ENCODE measurements at regions not wholly inside any gene's neighbourhood (a gene's known extent, or its start where the extent isn't known, plus 50 kb on each side); places are given as distances from the start of the nearest gene placed in this dataset.
"Not testable (repeated sequence)": the region's sequence is repeated elsewhere in the genome, so short reads cannot be mapped to it uniquely, and the experiment has no call there.

DNA sequence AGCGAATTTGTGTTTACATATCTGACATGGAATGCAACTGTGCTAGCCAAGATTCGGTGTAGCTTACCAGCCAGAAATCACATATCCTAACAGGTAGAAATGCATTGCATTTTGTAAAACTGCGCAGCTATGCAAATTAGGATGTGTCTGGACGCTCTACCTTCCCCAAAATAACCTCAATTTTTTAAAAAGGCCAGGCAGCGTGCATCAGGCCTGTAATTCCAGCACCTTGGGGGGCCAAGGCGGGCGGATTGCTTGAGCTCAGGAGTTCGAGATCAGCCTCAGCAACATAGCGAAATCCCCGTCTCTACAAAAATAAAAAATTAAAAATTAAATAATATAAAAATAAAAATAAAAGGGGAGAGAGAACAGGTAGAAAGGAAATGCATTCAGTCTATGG, 305.0 kb downstream of the TYW1 start:
- DNase-seq (ENCODE audit: low spot score) = no peak

DNA sequence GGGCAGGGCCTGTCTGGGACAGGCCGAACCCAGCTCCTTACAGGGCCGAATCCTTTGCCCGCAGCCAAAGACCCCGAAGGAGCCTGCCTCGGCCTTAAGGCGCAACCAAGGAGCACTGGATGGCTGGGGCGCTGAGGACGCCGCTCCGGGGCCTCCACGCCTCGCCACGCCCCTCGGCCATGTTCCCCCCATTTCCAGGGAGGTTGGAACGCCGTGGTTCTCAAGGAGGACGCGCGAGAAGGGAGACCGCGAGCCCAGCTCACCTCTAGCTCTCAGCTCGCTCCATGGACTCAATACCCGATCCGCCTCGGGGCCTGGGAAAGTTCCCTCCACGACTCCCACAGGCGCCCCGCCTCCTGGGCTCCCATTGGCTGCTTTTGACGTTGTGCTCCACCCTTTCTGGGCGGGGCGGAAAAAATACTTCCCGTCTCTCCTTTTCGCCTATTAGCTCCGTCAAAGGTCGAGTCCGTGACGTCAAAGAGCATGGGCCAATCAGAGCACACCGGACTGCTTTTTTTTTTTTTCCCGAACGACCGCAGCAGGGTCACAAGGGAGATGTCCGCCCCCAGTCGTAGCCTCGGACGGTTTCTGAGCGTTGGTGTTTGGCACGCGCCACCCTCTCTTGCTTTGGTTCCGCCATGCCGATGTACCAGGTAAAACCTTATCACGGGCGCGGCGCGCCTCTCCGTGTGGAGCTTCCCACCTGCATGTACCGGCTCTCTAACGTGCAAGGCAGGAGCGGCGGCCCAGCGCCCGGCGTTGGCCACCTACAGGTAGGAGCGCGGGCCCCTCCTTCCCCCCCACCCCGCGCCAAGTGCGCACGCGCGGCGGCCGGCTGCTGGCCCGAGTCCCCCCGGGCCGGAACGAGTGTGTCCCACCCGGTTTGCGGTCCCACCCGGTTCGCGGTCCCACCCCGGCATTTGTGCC, 305.7 kb downstream of the TYW1 start:
- DNase-seq (ENCODE audit: low spot score) = peak; percentile 98

DNA sequence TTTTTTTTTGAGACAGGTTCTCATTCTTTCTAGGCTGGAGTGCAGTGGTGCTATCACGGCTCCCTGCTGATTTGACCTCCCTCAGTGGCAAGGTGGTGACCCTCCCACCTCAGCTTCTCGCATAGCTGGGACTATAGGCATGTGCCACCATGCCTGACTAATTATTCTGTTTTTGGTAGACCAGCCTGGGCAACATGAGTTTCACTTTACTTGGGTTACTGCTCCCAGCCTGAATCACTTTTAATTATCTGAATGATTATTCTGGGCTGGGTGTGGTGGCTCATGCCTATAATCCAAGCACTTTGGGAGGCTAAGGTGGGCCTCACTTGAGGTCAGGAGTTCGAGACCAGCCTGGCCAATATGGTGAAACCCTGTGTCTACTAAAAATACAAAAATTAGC, 308.2 kb downstream of the TYW1 start:
- not testable (repeated sequence) for DNase-seq (ENCODE audit: low spot score)

DNA sequence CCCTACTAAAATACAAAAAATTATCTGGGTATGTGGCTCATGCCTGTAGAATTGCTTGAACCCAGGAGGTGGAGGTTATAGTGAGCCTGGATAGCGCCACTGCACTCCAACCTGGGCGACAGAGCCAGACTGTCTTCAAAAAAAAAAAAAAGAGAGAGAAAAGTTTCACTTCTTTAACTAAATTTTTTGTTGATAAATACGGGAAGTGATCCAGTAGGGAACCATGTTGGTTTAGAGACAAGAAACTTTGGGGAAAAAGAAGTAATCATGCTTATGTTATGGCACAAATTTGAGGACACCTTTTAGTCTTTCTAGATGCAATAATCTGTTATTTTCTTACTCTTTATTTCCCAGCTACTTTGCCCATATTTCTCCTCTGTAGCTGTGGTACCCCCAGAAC, 309.7 kb downstream of the TYW1 start:
- no peak for DNase-seq (ENCODE audit: low spot score)

DNA sequence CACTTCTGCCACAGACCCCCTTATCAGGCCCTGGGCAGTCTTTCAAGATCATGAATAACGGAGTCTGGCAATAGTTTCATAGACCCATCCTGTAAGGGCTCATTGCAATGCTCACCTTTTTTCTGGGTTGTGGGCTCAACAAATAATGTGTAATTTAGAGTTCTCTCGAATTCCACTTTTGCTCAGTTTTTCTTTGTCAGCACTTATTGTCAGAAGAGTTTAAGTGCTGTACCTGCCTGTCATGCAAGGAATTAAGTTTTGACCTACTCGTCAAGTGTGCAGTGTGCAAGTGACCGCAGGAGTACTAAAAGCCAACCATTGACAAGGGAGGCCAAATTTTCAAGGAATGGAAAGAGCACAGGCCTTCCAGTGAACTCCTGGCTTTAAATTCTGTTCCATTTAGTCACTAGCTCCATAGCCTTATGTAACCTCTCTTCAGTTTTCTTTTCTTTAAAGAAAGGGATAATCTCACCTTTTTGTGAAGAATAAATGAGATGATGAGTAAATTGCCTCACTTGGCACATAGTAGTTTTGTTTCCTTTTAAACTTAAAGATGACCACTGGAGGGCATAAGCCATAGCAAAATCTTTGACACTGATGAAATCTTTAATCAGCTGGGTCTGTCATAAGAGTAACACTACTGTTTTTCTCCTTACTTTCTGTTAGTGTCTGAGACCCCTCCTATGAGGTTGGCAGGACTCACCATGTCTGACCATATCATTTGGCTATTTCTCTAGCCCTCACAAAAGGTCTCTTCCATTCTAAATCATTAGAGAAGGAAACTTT, 313.3 kb downstream of the TYW1 start:
- no peak for DNase-seq (ENCODE audit: low spot score)

DNA sequence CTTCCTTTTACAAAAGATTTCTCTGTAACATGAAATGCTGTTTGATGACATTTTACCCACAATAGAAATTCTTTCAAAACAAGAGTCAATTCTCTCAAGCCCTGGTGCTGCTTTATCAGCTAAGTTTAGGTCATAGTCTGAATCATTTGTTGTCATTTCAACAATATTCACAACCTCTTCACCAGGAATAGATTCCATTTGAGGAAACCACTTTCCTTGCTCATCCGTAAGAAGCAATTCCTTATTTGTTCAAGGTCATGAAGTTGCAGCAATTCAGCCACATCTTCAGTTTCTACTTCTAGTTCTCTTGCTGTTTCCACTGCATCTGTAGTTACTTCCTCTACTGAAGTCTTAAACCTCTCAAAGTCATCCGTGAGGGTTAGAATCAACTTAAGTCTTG, 315.3 kb downstream of the TYW1 start:
- no peak for DNase-seq (ENCODE audit: low spot score)

DNA sequence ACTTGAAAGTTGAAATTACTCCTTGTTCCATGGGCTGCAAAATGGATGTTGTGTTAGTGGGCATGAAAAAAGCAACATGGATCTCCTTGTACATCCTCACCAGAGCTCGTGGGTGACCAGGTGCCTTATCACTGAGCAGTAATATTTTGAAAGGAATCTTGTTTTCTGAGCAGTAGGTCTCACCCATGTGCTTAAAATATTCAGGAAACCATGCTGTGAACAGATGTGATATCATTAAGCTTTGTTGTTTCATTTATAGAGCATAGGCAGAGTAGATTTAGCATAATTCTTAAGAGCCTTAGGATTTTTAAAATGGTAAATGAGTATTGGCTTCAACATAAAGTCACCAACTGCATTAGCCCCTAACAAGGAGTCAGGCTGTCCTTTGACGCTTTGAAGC, 316.6 kb downstream of the TYW1 start:
- no peak for DNase-seq (ENCODE audit: low spot score)

DNA sequence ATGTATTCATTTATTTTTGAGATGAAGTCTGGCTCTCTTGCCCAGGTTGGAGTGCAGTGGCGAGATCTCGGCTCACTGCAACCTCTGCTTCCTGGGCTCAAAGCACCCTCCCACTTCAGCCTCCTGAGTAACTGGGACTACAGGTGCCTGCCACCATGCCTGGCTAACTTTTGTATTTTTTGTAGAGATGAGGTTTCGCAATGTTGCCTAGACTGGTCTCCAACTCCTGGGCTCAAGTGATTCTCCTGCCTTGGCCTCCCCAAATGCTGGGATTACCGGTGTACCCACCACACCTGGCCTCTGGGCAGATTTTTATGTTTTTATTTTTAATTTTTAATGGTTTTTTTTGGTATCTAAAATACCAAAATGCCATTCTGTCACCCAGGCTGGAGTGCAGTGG, 320.3 kb downstream of the TYW1 start:
- DNase-seq (ENCODE audit: low spot score) = not testable (repeated sequence)

DNA sequence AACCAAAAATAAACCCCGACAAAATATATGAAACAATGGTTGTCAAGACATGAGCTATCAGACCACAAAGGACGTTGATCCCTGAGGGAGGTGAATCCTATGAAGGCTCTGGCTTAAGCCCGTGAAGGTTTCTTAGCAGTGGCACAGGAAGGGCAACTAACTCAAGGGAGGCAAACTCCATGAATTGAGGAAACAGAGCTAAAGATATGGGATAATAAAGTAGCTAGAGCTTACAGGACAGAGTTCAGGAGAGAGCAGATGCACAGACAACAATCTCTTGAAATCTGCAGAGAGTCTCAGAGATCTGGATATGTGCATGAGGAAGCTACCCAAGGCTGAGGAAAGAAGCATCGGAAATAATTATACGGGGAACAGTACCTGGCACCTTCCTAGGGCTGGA, 331.6 kb downstream of the TYW1 start:
- not testable (repeated sequence) for DNase-seq (ENCODE audit: low spot score)

DNA sequence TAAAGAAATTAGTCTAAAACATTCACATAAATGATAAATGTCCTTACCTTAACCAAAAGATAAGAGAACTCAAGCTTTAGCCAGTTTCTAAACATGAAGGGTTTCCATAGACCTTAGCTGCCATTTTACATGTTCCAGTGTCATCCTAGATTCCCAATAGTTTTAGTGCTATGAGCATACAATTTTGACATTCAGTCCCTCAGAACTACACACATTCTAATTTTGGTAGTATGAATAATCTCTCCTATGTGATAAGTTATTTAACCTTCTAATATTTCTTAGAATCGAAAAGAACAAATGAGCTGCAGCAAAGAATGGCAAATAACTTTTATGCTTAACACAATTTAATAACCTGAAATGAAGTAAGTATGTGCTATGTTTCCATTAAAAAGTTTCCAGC, 338.5 kb downstream of the TYW1 start:
- DNase-seq (ENCODE audit: low spot score) = not testable (repeated sequence)

DNA sequence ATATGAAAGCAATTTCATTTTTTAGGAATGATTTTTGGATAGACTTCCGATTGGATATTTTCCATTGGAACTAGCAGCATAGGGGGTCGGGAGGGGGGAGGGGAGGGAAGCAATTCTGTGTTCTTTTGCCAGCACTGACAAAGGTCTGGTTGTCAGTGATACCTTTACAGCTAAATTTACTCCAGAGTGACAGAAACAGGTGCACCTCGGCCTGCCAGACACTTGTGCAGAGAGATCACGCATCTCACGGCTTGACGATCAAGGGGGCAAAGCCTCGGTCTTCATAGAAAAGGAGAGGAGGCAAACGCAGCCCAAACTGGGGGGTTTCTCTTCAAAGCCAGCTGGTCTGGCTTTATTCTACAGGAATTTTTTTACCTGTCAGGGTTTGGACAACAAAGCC, 339.0 kb downstream of the TYW1 start:
- DNase-seq (ENCODE audit: low spot score) = not testable (repeated sequence)

DNA sequence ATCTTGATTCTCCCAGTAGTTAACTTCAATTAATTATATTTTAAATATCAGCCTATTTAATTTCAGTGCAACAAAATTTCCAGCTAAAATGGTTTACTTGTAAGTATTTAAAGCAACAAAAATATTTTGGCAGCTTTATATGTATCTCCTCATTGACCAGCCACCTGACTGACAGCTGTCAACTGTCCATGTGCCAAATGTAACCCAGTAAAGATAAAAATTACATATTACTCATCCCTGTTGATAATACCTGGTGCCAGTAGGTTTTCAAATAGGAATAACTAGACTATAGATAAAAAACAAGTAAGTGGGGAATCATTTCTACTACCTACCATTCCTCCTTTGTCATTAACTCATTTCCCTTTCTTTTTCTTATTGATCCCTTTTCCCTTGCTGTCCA, 341.9 kb downstream of the TYW1 start:
- not testable (repeated sequence) for DNase-seq (ENCODE audit: low spot score)

DNA sequence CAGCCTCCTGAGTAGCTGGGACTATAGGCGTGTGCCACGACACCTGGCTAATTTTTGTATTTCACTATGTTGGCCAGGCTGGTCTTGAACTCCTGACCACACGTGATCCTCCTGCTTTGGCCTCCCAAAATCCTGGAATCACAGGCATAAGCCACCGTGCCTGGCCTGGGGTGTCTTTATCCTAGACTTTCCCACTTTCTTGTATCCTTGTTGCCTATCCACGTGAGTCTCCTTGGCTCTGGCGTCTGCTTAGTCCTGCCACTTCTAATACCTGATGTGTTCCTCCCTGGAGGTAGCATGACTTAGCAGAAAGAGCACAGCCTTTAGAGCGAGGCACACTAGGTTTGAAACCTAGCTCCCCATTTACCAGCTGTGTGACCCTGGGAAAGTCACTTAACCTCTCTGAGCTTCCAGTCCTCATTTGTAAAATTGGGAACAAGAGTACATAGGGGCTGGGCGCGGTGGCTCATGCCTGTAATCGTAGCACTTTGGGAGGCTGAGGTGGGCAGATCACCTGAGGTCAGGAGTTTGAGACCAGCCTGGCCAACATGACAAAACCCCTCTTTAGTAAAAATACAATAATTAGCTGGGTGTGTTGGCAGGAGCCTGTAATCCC, 344.6 kb downstream of the TYW1 start:
- no peak for DNase-seq (ENCODE audit: low spot score)

DNA sequence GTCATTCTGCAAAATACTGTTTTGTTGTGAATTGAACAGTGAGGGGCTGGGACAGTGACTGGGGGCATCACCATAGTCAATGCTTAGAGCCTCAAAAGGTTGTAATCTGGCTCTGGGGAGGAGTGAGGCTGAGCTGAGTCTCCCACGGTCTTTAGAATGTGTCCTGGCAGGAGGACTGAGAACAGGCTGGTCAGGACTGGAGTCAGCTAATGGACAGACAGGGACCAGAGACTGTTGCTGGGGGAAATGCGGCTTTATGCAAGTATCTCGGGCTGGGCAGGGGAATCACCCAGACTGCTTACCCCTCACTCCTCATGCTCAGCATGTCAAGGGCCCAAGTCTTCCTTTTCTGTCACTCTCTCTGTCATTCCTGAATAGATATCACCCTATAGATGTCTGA, 346.5 kb downstream of the TYW1 start:
- no peak for DNase-seq (ENCODE audit: low spot score)

DNA sequence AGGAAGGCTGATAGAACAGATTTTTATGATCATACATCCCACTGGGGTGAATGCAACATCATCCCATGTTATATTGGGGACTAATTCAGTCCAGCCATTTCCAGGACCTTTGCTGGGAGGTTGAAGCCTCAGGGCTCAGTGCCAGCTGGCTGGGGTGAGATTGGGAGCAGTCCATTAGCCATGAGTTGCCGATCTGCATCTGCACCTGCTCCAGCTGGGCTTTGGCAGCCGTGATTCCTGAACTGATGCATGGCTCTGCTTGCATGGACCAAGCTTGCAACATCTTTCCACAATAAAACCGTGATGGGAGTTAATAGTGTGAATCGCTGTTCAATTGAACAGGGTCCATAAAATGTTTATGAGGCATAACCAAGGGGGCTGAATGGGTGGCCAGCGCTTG, 346.9 kb downstream of the TYW1 start:
- DNase-seq (ENCODE audit: low spot score) = no peak

DNA sequence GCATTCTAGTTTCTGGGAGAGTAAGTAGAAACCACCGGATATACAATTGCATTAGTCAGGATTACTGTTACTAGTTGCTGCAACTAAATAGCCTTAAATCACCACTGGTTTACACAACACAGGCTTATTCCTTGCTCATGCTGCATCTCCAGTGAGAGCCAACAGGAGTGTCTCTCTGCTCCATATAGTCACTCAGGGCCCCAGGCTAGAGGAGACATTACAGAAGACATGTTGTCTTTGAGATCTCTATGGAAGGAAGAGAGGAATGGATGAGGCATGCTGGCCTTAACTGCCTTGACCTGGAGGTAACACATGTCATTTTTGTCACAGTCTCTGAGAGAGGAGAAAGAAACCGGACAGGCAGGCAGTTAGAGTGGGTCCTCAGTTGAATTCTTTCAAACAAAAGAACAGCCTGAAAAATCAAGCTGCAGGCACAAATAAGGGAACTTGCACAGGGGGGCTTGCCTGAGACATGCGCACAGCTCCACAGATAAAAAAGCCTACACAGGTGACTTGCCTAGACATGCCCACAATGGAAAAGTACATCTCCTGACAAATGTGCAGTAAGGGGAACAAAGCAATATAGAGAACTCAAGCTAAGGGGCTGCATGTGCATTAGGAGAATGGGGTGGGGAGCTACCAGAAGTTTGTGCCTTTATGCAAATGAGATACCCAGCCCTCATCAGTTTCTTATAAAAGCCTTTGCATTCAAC, 348.0 kb downstream of the TYW1 start:
- DNase-seq (ENCODE audit: low spot score) = no peak

DNA sequence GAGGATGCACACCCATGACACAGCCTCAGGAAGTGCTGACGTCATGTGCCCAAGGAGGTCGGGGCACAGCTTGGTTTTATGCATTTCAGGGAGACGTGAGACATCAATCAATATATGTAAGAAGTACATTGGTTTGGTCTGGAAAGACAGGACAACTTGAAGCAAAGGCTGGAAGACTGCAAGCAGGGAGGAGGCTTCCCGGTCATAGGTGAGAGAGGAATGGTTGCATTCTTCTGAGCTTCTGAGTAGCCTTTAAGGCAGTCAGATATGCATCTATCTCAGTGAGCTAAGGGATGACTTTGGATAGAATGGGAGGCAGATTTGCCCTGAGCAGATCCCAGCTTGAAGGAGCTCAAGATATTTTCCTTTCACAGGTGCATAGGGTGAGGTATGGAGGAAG, 349.5 kb downstream of the TYW1 start:
- no peak for DNase-seq (ENCODE audit: low spot score)

DNA sequence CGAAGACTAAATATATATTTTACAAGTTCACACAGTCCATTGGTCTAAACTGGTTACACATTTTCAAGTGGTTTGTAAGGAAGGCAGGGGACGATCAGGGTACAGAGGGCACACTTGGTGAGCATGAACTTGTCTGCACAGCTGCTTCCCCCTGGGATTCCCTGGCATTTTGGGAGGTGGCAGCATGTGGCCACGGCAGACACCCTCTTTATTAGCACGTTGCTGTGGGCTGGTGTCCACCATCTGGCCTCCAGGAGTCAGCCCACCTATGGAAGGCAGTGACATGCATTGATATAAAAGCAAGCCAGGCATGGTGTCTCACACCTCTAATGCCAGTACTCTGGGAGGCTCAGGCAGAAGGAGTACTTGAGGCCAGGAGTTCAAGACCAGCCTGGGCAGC, 350.2 kb downstream of the TYW1 start:
- DNase-seq (ENCODE audit: low spot score) = no peak

DNA sequence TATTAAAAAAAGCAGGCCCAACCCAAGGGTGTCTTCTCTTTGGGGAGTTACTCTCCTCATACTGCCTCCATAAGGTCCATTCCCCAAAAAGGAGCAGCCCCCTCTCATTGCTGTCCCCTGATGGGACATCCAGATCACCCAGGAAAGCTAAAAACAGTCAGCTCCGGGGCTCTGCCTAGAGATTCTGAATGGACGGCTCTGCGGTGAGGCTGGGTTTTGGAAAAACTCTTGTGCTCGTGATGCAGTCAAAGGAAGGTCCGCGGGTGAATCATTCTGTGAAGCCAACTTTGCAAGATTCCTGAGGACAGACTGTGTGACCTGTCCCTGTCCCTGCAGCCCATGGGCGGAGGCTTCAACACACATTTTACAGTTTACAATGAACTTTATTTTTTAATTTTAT, 351.5 kb downstream of the TYW1 start:
- no peak for DNase-seq (ENCODE audit: low spot score)

DNA sequence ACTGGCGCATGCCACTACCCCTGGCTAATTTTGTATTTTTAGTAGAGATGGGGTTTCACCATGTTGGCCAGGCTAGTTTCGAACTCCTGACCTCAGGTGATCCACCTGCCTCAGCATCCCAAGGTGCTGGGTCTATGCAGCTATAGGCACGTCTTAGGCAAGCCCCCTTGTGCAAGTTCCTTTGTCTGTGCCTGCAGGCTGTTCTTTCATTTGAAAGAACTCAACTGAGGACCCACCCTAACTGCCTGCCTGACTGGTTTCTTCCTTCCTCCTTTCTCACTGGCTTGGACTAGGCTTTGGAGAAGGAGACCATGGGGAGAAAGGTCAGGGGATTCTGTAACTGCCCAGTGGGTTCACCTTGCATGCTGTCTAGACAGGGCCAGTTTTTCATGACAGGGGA, 361.0 kb downstream of the TYW1 start:
- DNase-seq (ENCODE audit: low spot score) = not testable (repeated sequence)

DNA sequence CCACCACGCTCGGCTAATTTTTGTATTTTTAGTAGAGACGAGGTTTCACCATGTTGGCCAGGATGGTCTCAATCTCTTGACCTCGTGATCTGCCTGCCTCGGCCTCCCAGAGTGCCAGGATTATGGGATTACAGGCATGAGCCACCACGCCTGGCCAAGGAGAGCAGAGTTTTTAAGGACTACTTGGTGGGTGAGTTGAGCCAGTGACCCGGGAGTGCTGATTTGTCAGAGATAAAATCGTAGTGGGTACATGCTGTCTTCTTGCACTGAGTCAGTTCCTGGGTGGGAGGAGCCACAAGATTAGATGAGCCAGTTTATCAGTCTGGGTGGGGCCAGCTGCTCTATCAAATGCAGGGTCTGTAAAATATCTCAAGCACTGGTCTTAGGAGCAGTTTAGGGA, 361.7 kb downstream of the TYW1 start:
- not testable (repeated sequence) for DNase-seq (ENCODE audit: low spot score)

DNA sequence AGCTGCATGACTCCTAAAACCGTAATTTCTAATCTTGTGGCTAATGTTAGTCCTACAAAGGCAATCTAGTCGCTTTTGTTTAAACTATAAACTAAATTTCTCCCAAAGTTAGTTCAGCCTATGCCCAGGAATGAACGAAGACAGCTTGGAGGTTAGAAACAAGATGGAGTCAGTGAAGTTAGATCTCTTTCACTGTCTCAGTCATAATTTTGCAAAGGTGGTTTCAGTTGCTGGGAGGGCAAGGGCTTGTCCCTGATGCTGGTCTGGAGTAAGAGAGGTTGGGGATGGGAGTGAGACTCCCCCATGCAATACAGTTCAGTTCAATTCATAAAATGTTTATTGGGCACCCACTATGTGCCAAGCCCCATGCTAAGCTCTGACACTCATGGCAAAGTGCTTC, 362.1 kb downstream of the TYW1 start:
- not testable (repeated sequence) for DNase-seq (ENCODE audit: low spot score)

Measured in germinal center (tissue), 1 donor.